Gastroesophageal sphincter (tissue), 4 donors: ENCODE measurements at regions not wholly inside any gene's neighbourhood (a gene's known extent, or its start where the extent isn't known, plus 50 kb on each side); places are given as distances from the start of the nearest gene placed in this dataset.

ENCODE experiments used
- ATAC-seq: fragments of 150-250 bp; one replicate; pipeline ENCODE4 v1.9.1; 2016; ENCODE audit warnings: mild to moderate bottlenecking, moderate library complexity
- H3K27ac ChIP-seq, 4 donors: fragments of 200-600 bp; sonication (generic) in 3 of 4; 1 replicate in 3 of 4; 2 replicates in 1 of 4; pipeline ENCODE4 v1.5.1; 2016 to 2019
- H3K27me3 ChIP-seq: fragments of 200-600 bp; sonication (generic); one replicate; pipeline ENCODE4 v1.5.1; 2019
- H3K36me3 ChIP-seq, 2 donors: fragments of 200-600 bp; sonication (generic); one replicate each; pipeline ENCODE4 v1.5.1; 2019; ENCODE audit warnings: control low read depth in 1 of 2
- H3K4me1 ChIP-seq, 3 donors: fragments of 200-600 bp; sonication (generic); 1 replicate in 2 of 3; 2 replicates in 1 of 3; pipeline ENCODE4 v1.5.1; 2016 to 2019; ENCODE audit warnings: control low read depth in 2 of 3
- H3K4me3 ChIP-seq, 2 donors: fragments of 200-600 bp; sonication (generic); one replicate each; pipeline ENCODE4 v1.5.1; 2019; ENCODE audit warnings: mild to moderate bottlenecking in 1 of 2, moderate library complexity in 1 of 2
- H3K9me3 ChIP-seq, 3 donors: fragments of 200-600 bp; sonication (generic); one replicate each; pipeline ENCODE4 v1.5.1; 2017 to 2019; ENCODE audit warnings: control low read depth in 2 of 3
- CTCF ChIP-seq, 4 experiments: fragments of 200-600 bp in 2 of 4; fragments of 450-650 bp in 2 of 4; sonication (generic) in 1 of 4; IDR thresholded peaks; one replicate each; pipeline ENCODE4 v1.5.1; 2017 to 2019; ENCODE audit warnings: antibody characterized with exemption in 4 of 4, mild to moderate bottlenecking in 2 of 4, moderate library complexity in 2 of 4
- EP300 ChIP-seq: sonication (generic); formaldehyde crosslinking; IDR thresholded peaks from one replicate; pipeline ENCODE4 v1.6.1; 2017; ENCODE audit warnings: antibody characterized with exemption, mild to moderate bottlenecking
- POLR2A ChIP-seq, 2 donors: fragments of 450-650 bp; IDR thresholded peaks; one replicate each; pipeline ENCODE4 v1.6.1; 2017; ENCODE audit warnings: antibody characterized with exemption in 2 of 2, mild to moderate bottlenecking in 2 of 2, moderate library complexity in 1 of 2
- POLR2AphosphoS5 ChIP-seq: sonication (generic); formaldehyde crosslinking; IDR thresholded peaks from one replicate; pipeline ENCODE4 v1.6.1; 2017; ENCODE audit warnings: antibody characterized with exemption
- WGBS, 2 donors: methylation state at CpG; one replicate each; pipeline ENCODE4 v1.1.5; 2018; ENCODE audit warnings: low coverage in 1 of 2; 5-methylcytosine and 5-hydroxymethylcytosine counted together

DNA sequence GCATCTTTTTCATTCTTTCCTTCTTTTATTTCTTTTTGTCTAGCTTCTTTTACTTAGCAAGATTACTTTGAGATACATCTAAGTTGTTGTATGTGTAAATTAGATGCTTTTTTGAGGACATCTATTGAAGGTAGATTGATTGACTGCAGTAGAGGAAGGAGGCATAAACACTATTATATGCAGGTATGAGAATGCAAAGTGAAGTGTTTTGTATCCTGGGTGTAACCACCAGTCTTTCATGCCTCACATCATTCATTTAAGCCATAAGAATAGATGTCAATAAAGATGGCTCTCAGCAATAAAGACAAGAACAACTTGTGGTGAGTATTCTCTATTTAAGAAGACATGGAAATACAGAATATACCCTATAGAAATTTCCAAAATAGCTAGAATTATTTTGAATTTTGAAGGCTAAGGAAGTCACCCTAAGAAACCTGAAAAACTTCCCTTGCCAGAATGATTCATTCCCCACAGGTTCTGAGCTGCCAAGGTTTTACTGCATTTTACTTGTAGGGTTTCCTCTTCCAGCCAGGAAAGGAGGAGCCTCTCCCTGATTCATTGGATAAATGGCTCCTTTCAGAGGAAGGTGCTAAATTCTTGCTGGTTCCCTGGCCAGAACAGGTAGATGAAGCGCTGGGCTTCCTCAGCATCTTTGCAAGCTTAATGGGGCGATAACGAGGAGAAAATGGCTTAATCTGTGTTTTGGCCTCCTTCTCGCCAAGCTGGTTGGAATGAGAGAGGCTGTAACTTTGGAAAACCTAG lies 279.8 kb upstream of the SLC14A2 start:
- TF ChIP-seq EP300 (no peak), POLR2AphosphoS5 (no peak), CTCF (IDR thresholded peaks at IDR 0.05) (no peak), POLR2A (IDR thresholded peaks at IDR 0.05) (no peak)
- no peaks in the 10 kb centered on the region for H3K9me3 ChIP-seq
- no peak for ATAC-seq
- no peaks in the 10 kb centered on the region for H3K36me3 ChIP-seq
- 87 to 95% methylated on average over 4 of the region's 4 CpGs for WGBS, 2 donors
- no peak overlapping the region for H3K4me3 ChIP-seq
- no peak overlapping the region for H3K27ac ChIP-seq
- peaks cover 0 to 8% (median 0%) of the 10 kb centered on the region in 3 donors for H3K4me1 ChIP-seq
- no peaks in the 10 kb centered on the region for H3K27me3 ChIP-seq

- Histone ChIP-seq H3K27ac (no peak overlapping the region), H3K4me1 (peaks cover 0 to 8% (median 0%) of the 10 kb centered on the region in 3 donors), H3K4me3 (no peak overlapping the region), H3K9me3 (no peaks in the 10 kb centered on the region), H3K27me3 (no peaks in the 10 kb centered on the region), H3K36me3 (no peaks in the 10 kb centered on the region)
- TF ChIP-seq CTCF (IDR thresholded peaks at IDR 0.05) (no peak), POLR2AphosphoS5 (no peak), EP300 (no peak), POLR2A (IDR thresholded peaks at IDR 0.05) (no peak)
- no peak for ATAC-seq
- 83% methylated on average over 1 of the region's 1 CpG for WGBS, 2 donors
Measured at GRCh38 chr18:45336448-45336847, 278.8 kb upstream of the SLC14A2 start.

DNA sequence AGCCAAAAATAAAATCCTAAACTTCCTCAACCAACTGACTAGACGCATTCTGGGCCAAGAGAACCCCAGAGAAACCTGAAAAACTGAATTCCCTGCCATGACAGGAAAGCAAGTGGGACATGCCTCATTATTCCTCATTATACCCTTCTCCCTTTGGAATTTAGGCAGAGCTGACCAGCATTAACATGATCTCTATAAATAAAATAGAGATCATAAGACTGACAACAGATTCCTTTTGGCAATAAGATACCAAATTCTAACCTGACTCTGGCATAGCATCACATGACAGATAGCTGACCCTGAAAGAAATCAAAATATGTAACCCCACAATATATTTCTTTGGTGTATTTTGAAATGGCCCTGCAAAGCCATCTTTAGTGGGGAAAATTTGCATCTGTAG lies 277.8 kb upstream of the SLC14A2 start:
- peaks cover 0 to 8% (median 0%) of the 10 kb centered on the region in 3 donors for H3K4me1 ChIP-seq
- TF ChIP-seq POLR2AphosphoS5 (no peak), CTCF (IDR thresholded peaks at IDR 0.05) (no peak), EP300 (no peak), POLR2A (IDR thresholded peaks at IDR 0.05) (no peak)

DNA sequence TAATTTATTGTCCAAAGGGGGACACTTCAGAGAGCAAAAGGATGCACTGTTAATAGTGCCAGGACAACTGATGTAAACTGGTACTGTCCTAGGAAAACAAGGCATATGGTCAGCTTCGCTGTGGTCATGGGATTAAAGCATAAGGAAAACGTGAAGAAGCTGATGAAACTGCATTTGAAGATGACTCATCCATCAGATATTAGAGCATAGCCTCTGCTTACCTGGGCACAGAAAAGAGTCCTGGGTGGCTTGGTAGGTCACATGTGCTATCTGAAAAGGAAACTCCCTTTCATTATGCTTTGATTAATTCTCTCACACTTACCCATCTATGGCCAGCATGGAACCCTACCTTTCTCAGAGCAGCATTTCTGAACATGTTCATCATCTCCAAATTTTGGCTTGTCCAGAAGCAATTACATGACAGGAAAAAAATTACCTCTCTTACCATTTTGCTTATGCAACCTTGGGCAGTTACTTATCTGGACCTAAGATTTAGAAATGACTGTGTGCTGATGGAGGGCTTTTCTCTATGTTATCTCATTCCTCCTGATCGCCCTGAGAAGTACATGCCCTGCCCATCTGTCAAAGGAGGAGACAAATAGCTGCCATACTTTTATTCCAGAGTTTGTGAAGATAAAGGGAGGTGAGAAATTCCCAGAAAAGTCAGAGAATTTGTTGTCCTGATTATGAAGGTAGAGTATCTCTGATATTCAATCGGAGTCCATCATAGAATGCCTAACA lies 275.3 kb upstream of the SLC14A2 start:
- H3K4me3 ChIP-seq = no peak overlapping the region
- no peaks in the 10 kb centered on the region for H3K4me1 ChIP-seq
- ATAC-seq = no peak
- 67 to 89% methylated on average over 3 to 4 of the region's 4 CpGs for WGBS, 2 donors
- H3K27me3 ChIP-seq = no peaks in the 10 kb centered on the region
- H3K36me3 ChIP-seq = no peaks in the 10 kb centered on the region
- no peaks in the 10 kb centered on the region for H3K9me3 ChIP-seq
- no peak overlapping the region for H3K27ac ChIP-seq
- TF ChIP-seq POLR2AphosphoS5 = no peak
- no peak for TF ChIP-seq POLR2A (IDR thresholded peaks at IDR 0.05)
- TF ChIP-seq EP300 = no peak
- TF ChIP-seq CTCF (IDR thresholded peaks at IDR 0.05) = no peak

More for the DNA sequence above, 277.8 kb upstream of the SLC14A2 start:
- Histone ChIP-seq H3K36me3 (no peaks in the 10 kb centered on the region), H3K27me3 (no peaks in the 10 kb centered on the region), H3K9me3 (no peaks in the 10 kb centered on the region), H3K27ac (no peak overlapping the region), H3K4me3 (no peak overlapping the region)
- 92 to 100% methylated on average over 1 of the region's 1 CpG for WGBS, 2 donors
- no peak for ATAC-seq
